GM21390 (cell line): ENCODE measurements at regions not wholly inside any gene's neighbourhood (a gene's known extent, or its start where the extent isn't known, plus 50 kb on each side); places are given as distances from the start of the nearest gene placed in this dataset.
"Not testable (repeated sequence)": the region's sequence is repeated elsewhere in the genome, so short reads cannot be mapped to it uniquely, and the experiment has no call there.

Experiments used
- ATAC-seq: cut with Tn5 transposase; IDR thresholded peaks from one replicate; pipeline ENCODE4 v1.9.1; 2021; ENCODE audit not compliant: unreplicated experiment

- ATAC-seq = peak; percentile 97
Observed at GRCh38 chr13:38415233-38415632, 65.6 kb downstream of the UFM1 start.

GRCh38 chr13:38417241-38417640, 67.6 kb downstream of the UFM1 start:
- no peak for ATAC-seq

- ATAC-seq = peak; percentile 33
Observed at GRCh38 chr13:38417727-38418126, 68.1 kb downstream of the UFM1 start.

GRCh38 chr13:38418286-38418685, 68.6 kb downstream of the UFM1 start:
- ATAC-seq = no peak

GRCh38 chr13:38419312-38419873, 69.7 kb downstream of the UFM1 start:
- ATAC-seq = peak; percentile 42

- ATAC-seq = no peak
Observed at GRCh38 chr13:38421590-38422560, 72.2 kb downstream of the UFM1 start.

GRCh38 chr13:38429916-38430315, 80.3 kb downstream of the UFM1 start:
- ATAC-seq = no peak

- no peak for ATAC-seq
Observed at GRCh38 chr13:38430796-38431195, 81.1 kb downstream of the UFM1 start.

- no peak for ATAC-seq
Observed at GRCh38 chr13:38440666-38441065, 91.0 kb downstream of the UFM1 start.

GRCh38 chr13:38444904-38445303, 95.3 kb downstream of the UFM1 start:
- ATAC-seq = no peak

- ATAC-seq = no peak
Observed at GRCh38 chr13:38452656-38453055, 103.0 kb downstream of the UFM1 start.

- ATAC-seq = peak; percentile 74
Observed at GRCh38 chr13:38462605-38463004, 113.0 kb downstream of the UFM1 start.

- no peak for ATAC-seq
Observed at GRCh38 chr13:38463048-38463447, 113.4 kb downstream of the UFM1 start.

GRCh38 chr13:38472411-38472810, 122.8 kb downstream of the UFM1 start:
- not testable (repeated sequence) for ATAC-seq

- no peak for ATAC-seq
Observed at GRCh38 chr13:38473305-38473704, 123.7 kb downstream of the UFM1 start.

GRCh38 chr13:38477676-38478075, 128.0 kb downstream of the UFM1 start:
- no peak for ATAC-seq

GRCh38 chr13:38483623-38484022, 134.0 kb downstream of the UFM1 start:
- ATAC-seq = peak; percentile 79

- no peak for ATAC-seq
Observed at GRCh38 chr13:38490657-38491056, 141.0 kb downstream of the UFM1 start.

GRCh38 chr13:38494445-38494844, 144.8 kb downstream of the UFM1 start:
- no peak for ATAC-seq

GRCh38 chr13:38496917-38497316, 147.3 kb downstream of the UFM1 start:
- ATAC-seq = no peak

- ATAC-seq = no peak
Observed at GRCh38 chr13:38498271-38498670, 148.6 kb downstream of the UFM1 start.

- ATAC-seq = peak; percentile 53
Observed at GRCh38 chr13:38514575-38514974, 164.9 kb downstream of the UFM1 start.
